ENCODE measurements at regions not wholly inside any gene's neighbourhood (a gene's known extent, or its start where the extent isn't known, plus 50 kb on each side); places are given as distances from the start of the nearest gene placed in this dataset.

- no peak for TF ChIP-seq RAD21 (IDR thresholded peaks at IDR 0.05; ENCODE audit: low read length)
- no peak for TF ChIP-seq TAF1 (IDR thresholded peaks at IDR 0.05; ENCODE audit: borderline replicate concordance, low read depth, low read length)
- no peak for TF ChIP-seq CTCF (IDR thresholded peaks at IDR 0.05)
- no peak for TF ChIP-seq USF1 (IDR thresholded peaks at IDR 0.05; ENCODE audit: borderline replicate concordance, low read depth)
- no peak for TF ChIP-seq REST (IDR thresholded peaks at IDR 0.05; ENCODE audit: low read depth, low read length)
- no peak for TF ChIP-seq CHD2 (IDR thresholded peaks at IDR 0.05; ENCODE audit: low read length, partially characterized antibody)
- no peak for TF ChIP-seq EZH2phosphoT487 (IDR thresholded peaks at IDR 0.05; ENCODE audit: borderline replicate concordance, low read depth)
- no peak for TF ChIP-seq YY1 (IDR thresholded peaks at IDR 0.05; ENCODE audit: low read depth)
- TF ChIP-seq FOXM1 (IDR thresholded peaks at IDR 0.05; ENCODE audit: low read depth): no peak
- TF ChIP-seq GABPA (IDR thresholded peaks at IDR 0.05; ENCODE audit: low read depth): no peak
- TF ChIP-seq MAX (IDR thresholded peaks at IDR 0.05; ENCODE audit: low read depth): no peak
- TF ChIP-seq POLR2AphosphoS5 (IDR thresholded peaks at IDR 0.05; ENCODE audit: low read depth, low read length): no peak
- no peak for TF ChIP-seq FOSL2 (IDR thresholded peaks at IDR 0.05; ENCODE audit: borderline replicate concordance, low read depth)
Observed at GRCh38 chr7:93014410-93014809, 103.4 kb downstream of the SAMD9 start.

Data from SK-N-SH (cell line).